NCI-H1436 treated with DMSO at 0.1 percent for 48 hours (cell line): ENCODE measurements at regions not wholly inside any gene's neighbourhood (a gene's known extent, or its start where the extent isn't known, plus 50 kb on each side); places are given as distances from the start of the nearest gene placed in this dataset.
"Not testable (repeated sequence)": the region's sequence is repeated elsewhere in the genome, so short reads cannot be mapped to it uniquely, and the experiment has no call there.

Experiments
- DNase-seq: peaks from one replicate; lab custom pipeline; 2025; lab: John Stamatoyannopoulos, UW

DNA sequence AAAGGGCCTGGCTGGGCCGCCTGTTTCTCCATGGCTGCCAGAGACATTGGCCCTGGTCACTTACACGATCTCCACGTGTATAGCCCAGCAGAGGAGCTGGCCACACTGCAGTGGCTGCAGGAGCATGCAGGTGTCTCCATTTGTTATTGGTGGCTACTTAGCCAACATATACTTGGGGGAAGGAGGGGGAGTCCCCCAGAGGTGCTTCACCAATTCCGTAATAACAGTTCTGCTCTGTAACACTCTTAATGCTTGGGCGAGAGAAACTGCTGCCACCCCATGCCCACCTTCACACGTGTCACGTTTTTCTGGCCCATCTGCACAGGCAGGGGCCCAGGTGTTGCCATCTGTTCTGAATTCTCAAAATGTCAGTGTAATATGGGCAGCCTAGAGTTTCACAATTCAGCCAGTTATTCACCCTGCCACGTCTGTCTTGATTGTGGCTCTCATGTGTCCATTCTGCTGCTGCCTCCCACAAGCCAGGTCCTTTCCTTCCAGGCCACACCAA, 353.5 kb downstream of the BCL2L11 start:
- not testable (repeated sequence) for DNase-seq

DNA sequence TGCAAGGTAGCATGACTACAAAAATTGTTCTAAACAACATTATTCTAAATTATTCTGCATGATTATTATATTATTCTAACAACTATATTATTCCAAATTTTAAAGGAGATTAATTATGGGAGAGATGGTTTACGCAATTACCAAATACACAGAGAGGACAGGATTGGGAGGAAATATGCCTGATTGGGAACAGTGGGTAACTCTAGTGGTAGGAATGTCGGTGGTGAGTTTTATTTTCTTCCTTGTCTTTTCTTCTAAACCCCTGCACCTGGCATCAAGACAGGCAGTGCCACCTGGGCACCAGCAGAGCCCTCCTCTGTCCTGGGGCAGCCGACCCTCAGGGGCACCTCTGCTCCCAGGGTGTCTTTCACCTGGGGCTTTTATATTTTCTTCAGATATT, 357.6 kb downstream of the BCL2L11 start:
- DNase-seq: not testable (repeated sequence)

DNA sequence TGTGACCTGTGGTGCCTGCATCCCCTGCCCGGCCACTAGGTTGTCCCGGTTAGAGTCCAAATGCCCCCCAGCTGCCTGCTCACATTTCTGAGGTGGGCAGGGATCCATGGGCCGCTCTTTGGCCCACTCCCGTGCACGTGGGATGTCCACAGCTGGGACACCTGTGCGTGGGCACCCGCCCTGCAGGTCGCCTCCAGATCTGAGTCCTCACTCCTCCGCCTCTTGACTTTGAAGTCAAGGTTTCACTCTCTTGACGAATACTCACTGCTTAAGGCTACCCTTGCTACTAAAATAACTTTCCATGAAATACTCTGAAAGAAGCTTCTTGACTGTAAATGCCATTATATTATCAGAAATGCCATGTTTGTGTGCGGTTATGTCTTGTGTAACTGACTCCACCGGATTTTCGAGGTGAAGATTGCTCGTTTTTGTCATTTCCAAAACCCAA, 358.2 kb downstream of the BCL2L11 start:
- DNase-seq: not testable (repeated sequence)

DNA sequence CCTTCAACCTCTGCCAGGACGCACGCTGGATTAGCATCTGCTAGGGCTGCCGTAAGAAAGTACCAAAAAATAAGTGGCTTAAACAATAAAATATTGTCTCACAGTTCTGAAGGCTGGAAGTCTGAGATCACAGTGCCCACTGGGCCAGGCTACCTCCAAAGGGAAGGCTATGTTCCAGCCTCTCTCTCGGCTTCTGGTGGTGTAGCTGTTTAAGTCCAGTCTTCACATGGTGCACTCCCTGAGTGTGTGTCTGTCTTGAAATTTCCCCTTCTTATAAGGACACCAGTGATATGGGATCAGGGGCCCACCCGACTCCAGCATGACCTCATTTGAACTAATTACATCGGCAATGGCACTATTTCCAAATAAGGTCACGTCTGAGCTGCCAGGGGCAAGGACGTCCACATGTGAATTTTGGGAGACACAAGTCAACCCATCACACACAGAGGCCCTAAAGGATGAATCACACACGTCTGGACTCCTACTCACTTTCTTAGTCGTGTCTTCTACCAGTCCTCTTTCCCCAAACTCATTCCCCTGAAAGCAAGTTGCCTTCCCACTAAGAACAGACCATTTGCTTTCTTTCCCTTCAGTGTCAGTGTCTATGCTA, 359.4 kb downstream of the BCL2L11 start:
- DNase-seq: not testable (repeated sequence)

DNA sequence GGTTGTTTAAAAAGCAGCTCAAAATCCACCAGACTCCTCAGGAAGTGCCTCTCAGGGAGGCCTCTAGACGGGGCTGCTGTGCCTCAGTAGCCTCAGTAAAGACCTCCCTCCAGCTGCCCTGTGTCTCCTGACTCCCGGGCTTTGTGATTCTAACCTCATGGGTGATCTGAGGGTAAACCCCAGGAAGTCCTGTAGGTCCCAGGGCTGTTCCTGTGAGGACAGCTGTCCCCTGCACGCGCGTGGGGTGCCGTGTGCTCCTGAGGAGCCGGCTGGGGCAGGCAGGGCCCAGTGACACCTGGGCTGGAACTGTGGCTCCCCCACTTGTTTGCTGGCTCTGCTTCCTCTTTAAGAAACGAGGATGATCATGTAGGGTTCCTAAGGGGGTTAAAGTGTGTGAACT, 359.9 kb downstream of the BCL2L11 start:
- not testable (repeated sequence) for DNase-seq

DNA sequence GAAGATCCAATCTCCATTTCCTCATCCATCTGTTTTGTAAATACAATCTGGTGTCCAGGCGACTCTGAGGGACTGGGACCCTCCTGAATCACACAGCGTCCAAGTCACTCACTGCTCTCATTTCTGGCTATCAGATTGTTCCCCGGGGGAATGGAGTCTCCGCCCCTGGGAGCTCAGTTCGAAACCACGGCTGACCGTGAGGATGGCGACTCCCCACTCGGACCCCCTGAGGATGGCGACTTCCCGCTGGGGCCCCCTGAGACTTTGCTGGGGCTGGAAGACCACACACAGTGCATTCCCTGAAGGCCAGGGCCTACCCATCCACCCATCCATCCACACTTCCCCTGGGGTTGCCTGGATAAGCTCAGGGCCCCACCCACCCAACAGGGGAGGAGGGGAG, 360.5 kb downstream of the BCL2L11 start:
- not testable (repeated sequence) for DNase-seq

DNA sequence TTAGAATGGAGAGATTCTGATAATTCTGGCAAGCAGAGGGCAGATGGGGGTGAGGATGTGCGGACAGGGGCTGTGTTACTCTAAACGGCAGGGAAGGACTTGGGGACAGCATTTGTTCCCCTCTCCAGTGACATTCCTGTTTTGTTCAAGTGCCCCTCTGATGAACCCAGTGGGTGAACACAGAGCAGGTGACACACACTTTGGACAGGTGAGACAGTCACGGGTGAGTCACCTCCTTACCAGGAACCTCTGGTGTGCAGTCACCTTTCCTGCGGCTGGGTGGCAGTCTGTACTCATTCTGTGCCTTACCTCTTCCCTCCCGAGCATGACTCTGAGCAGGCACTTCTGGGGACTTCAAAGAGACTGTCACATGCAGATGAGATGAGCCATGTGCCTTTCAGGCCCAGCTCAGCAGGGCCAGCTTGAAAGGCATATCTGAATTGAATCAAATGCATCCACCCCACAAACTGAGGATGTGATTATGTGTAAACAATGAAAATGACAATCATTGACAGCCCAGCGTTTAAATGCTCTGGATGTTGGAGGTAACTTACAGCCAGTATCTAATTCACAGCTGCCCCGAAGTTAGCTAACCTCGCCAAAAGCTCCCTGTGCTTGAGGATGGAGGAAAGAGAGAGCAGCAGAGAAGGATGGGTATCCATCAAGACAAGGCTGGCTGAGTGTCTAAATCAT, 362.4 kb downstream of the BCL2L11 start:
- not testable (repeated sequence) for DNase-seq

DNA sequence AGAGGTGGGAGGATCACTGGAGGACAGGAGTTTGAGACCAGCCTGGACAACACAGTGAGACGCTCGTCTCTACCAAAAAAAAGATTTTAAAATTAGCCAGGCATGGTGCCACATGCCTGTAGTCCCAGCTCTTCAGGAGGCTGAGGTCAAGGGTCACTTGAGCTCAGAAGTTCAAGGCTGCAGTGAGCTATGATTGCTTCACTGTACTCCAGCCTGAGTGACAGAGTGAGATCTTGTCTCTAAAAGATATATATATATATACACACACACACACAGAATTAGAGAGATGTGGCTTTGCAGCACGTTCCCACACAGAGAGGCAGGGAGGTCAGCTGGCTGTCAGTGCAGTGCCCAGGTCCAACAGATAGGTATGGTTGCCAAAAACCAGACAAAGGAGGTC, 363.4 kb downstream of the BCL2L11 start:
- not testable (repeated sequence) for DNase-seq

DNA sequence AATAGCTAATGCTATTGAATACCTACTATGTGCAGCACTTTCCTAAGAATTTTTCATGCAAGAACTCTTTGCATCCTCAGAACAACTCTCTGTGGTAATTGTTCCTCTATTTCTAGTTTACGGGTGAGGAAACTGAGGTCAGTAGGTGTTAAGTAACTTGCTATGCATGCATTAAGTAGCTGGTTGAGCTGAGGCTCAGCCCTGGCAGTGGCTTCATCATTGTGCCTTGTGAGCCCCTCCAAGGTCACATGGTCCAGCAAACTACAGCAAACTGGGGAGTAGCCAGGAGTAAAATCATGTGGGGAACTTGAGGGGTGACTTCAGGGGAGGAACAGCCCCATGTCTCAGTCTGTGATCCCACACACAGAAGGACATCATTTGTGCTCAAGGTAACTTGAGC, 365.2 kb downstream of the BCL2L11 start:
- DNase-seq: not testable (repeated sequence)

DNA sequence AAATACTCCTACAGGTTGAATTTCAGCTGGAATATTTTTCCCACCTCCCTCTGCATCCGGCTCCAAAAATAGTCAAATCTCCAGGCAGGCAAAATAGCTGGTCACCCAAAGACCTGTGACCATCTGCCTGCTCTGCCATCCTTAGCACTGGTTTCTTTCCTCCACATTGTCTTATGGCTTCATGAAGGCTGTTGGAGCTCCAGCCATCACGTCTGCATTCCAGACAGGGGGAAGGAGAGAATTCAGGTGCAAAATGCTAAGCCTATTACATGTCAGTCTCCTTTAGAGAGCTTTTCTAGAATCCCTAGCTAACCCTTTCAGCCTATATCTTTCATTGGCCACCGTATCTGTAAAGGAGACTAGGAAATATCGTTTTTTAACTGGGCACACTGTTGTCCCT, 367.7 kb downstream of the BCL2L11 start:
- not testable (repeated sequence) for DNase-seq

DNA sequence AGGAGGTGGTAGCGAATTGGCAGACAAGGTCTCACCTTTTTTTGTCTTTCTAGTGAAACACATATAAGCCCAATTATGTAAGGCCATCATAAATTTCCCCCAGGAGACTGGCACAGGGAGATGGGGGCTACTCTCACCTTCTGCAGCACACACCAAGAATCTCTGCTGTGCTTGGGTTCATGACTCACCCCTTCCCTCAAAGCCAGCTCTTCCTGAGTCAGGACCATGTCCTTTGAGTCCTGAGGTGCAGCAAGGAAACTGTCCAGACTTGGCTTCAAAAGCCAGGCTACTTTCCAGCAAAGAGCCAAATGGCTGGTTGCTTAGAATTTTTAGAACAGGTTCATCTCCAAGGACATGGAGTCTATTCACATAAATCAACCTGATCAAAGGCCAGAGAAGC, 368.7 kb downstream of the BCL2L11 start:
- not testable (repeated sequence) for DNase-seq

DNA sequence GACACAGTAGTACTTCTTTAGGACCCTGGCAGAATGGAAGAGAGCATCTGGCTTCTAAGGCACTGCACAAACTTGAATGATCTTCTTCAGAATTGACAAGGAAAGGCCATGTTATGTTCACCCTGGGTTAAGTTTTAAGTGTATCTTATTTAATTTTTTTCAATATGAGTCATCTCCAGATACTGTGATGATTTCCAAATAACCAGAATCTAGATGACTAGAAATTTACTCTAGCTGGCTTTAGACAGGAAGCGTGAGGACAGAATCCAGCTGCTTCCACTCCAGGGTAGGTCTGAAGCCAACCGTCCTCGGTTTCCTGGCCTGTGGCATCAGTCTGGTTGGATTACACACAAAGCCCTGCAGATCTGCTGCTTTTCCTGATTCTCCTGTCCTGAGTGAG, 370.5 kb downstream of the BCL2L11 start:
- DNase-seq: not testable (repeated sequence)

DNA sequence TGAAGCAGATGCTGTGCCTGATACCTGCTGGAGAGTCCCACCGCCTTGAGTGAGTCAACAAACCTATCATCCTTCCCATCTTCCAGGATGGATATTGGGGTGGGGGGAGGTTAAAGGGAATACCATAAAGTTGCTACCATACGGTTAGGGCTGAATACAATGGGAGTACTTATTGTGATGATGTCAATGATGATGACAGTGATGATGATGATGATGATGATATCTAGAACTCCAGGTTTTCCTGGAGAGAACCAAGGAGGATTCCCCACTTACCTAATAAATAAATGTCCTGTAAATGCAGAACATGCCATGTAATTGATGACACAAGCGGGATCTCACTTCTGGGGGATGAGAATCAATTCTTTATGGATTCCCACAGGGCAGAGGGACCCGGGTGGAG, 370.9 kb downstream of the BCL2L11 start:
- not testable (repeated sequence) for DNase-seq

DNA sequence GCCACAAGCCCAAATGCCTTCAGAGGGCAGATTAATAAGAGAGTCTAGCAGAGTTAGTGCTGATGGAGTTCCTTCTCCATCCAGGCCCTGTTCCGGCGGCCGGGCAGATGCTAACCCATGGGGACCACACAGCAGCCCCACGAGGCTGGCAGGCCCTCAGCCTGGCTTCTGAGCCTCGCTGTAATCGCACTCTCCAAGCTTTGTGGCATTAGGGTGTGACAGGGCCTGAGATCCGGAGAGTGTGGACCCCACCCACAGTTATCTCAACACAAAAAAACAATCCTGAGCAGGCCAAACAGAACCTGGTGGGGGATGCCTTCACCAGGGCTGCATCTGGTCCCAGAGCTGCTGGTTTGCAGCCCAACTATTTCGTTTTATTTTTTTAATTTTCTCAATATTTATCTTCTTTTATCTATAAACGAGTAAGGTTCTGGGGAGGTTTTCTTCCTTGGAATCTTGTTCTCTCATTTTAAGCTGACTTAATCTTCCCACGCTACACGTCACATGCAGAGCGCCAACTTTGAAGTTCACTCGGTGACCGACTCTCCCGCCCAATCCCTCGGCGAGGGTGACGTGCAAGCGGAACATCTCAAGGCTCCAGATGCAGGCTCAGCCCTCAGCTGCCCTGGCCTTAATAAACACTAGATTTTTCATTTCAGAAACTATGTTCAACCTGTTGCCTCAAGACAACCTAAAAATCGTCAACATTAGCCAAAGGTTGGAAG, 372.4 kb downstream of the BCL2L11 start:
- DNase-seq: not testable (repeated sequence)

DNA sequence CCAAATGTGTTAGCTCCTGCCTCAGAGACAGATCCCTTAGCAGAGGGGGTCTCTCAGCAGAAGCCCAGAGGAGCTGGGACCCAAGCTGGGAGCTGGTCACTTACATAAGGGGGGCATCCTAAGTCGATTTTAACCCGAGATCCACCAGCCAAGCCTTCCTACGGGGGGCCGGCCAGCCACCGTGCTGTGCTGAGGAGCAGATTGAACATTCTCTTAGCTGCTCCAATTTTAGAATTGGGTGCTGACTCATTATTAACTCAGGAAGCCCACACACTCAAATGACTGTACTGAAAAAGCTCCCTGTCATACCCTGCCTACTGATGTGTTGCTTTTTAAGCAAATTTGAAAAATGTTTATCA, 373.0 kb downstream of the BCL2L11 start:
- not testable (repeated sequence) for DNase-seq

DNA sequence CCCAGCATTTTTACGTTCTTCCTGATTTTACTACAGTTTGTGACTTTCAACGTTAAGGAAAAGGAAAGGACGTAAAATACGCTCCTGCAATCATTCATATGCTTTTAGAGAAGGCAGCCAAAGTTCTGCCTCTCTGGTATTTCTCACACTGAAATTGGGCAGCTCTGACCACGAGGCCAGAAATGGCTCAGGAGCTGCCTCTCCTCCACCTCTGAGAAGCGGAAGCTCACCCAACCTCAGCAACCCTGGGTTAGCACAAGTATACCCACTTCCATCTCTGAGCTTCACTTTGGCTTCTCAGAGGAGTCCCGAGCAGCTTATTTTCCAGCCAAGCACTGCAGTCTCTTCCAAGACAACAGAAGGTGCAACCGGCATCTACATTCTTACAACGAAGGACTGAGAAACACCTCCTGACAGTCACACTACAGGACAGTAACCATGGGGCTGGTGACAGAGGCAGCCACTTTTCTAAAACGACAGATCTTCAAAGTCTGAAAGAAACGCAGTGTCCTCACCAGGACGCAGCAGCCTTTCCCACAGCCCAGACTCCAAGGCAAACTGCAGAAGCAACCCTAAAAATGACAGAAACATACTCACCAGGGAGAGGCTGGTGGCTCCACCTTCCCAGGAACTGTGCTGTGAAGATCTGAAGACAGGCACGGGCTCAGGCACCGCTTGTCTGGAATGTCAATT, 373.7 kb downstream of the BCL2L11 start:
- not testable (repeated sequence) for DNase-seq

DNA sequence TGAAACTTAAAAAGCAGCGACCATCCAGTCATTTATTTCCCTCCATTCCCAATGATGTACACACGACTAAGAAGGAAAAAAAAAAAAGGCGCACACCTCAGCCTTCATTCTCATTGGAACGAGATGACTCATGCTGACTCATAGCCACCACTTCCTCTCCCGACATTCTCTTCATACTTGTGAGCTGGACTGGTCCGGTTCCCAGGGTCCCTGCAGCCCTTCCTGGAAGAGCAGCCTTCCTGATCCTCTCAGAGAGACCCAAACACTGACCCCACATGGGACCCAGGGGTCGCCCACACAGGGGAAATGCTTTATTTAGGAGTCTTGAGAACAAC, 374.2 kb downstream of the BCL2L11 start:
- DNase-seq: not testable (repeated sequence)

DNA sequence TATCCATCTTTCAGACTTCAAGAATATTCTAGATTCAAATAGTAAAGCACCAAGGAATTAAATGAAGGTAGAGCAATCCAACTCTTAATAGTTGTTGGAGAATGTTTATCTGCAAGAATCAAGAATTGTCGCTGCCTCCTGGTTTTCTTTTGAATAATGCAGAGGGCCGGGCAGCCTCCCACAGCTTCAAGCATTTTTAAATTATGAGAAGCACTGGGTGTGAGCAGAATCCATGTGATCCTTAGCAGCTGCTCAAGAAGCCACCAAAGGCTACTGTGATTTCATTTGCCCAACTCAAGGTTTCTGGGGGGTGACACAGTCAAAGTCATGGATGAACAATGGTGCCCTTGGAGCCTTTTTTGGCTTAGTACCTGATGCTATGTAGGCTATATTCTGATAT, 374.9 kb downstream of the BCL2L11 start:
- DNase-seq: not testable (repeated sequence)

DNA sequence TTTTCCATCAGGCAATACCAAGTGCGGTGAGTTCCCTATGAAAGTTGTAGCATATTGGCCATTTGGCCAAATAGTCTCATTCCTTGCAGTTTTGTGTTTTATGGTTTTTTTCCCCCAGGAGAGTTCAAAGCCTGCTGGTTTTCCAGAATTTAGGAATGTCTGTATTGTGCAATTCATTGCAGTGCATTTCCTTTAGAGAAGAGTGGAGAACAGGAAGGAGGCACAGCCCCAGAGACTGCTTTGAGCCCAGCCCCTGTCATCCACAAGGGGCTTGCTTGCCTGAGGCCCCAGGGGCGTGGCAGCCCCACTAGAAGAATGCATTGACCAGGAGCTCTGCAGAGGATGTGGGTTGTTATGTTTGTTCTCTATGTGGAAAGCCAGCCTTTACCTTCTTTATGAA, 375.5 kb downstream of the BCL2L11 start:
- DNase-seq: not testable (repeated sequence)

DNA sequence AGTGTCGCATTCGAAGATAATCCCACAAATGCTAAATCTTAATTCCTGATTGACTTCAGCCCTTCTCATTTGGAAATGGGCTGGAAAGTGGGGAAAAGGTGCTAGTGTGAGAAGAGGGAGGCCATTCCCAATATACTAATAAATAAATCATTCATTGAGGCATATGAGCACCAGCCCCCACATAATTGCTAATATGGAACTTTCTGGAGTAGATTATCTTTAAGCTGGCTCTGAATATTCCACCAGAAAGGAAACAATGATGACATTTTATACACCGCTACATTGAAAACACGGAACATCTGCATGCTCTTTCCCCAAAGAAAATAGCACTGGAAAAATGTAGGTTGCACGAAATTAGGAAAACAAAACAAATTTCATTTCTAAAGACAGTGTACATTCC, 376.1 kb downstream of the BCL2L11 start:
- not testable (repeated sequence) for DNase-seq

DNA sequence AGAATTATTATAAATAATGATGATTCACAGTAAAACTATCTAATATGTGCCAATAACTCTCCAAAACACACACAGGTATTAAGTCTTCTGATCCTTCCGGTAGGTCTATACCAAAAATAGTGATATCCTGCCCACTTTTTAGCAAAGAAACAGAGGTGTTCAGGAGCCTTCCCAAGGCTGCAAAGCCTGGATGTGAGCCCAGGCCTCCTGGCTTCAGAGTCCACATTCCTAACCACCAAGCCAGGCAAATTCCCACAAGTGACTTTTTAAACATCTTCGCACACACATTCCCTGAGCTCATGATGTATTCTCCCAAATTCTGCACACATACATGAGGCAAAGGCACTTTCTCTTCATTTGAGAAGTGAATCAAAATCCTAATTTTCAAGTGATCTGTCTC, 376.6 kb downstream of the BCL2L11 start:
- DNase-seq: not testable (repeated sequence)

DNA sequence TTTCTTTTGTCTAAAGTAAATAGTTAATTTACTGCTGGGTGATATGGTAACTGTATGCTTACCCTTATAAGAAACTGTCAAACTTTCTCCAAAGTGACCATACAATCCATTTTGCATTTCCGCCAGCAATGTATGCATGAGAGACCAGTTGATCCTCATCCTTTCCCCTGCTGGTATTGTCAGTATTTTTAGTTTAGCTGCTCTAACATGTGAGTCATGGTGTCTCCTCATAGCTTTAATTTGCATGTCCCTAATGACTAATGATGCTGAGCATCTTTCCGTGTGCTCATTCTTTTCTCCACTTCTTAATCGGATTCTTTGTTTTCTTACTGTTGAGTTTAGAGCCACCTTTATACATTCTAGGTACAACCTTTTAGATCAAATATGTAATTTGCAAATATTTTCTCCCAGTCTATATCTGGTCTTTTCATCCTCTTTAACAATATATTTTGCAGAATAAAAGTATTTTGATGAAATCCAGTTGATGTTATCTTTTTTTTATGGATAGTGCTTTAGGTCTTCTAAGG, 379.9 kb downstream of the BCL2L11 start:
- not testable (repeated sequence) for DNase-seq
